Raji (cell line): ENCODE measurements at regions not wholly inside any gene's neighbourhood (a gene's known extent, or its start where the extent isn't known, plus 50 kb on each side); places are given as distances from the start of the nearest gene placed in this dataset.

Experiments used
- POLR2A ChIP-seq: IDR thresholded peaks from 2 replicates; pipeline ENCODE4 v1.6.1; 2011; ENCODE audit warnings: low read depth, low read length, control low read depth; ENCODE audit not compliant: insufficient read depth

- no peak for TF ChIP-seq POLR2A
Observed at GRCh38 chr12:69023840-69024239, 90.9 kb upstream of the CPM start.

- TF ChIP-seq POLR2A, result no peak
Observed at GRCh38 chr12:69024413-69024812, 91.4 kb upstream of the CPM start.

GRCh38 chr12:69024907-69025306 is 91.9 kb upstream of the CPM start:
- no peak for TF ChIP-seq POLR2A

GRCh38 chr12:69026336-69026735 is 93.4 kb upstream of the CPM start:
- no peak for TF ChIP-seq POLR2A

- TF ChIP-seq POLR2A, result no peak
Observed at GRCh38 chr12:69027411-69027881, 94.5 kb upstream of the CPM start.

GRCh38 chr12:69028941-69029729 is 96.2 kb upstream of the CPM start:
- TF ChIP-seq POLR2A, result no peak

GRCh38 chr12:69030321-69030720 is 97.3 kb upstream of the CPM start:
- no peak for TF ChIP-seq POLR2A

GRCh38 chr12:69036533-69036932 is 103.6 kb upstream of the CPM start:
- no peak for TF ChIP-seq POLR2A

- TF ChIP-seq POLR2A, result no peak
Observed at GRCh38 chr12:69036999-69037398, 104.0 kb upstream of the CPM start.

- no peak for TF ChIP-seq POLR2A
Observed at GRCh38 chr12:69039911-69040310, 106.9 kb upstream of the CPM start.

GRCh38 chr12:69042557-69042956 is 109.6 kb upstream of the CPM start:
- TF ChIP-seq POLR2A, result no peak

- no peak for TF ChIP-seq POLR2A
Observed at GRCh38 chr12:69042970-69043369, 110.0 kb upstream of the CPM start.

GRCh38 chr12:69044887-69045286 is 111.9 kb upstream of the CPM start:
- no peak for TF ChIP-seq POLR2A

GRCh38 chr12:69045430-69045829 is 112.5 kb upstream of the CPM start:
- TF ChIP-seq POLR2A, result no peak

GRCh38 chr12:69046363-69046762 is 113.4 kb upstream of the CPM start:
- no peak for TF ChIP-seq POLR2A

GRCh38 chr12:69046920-69047319 is 113.9 kb upstream of the CPM start:
- no peak for TF ChIP-seq POLR2A

- no peak for TF ChIP-seq POLR2A
Observed at GRCh38 chr12:69047990-69048389, 115.0 kb upstream of the CPM start.
